ENCODE measurements at regions not wholly inside any gene's neighbourhood (a gene's known extent, or its start where the extent isn't known, plus 50 kb on each side); places are given as distances from the start of the nearest gene placed in this dataset.

GRCh38 chr2:19120181-19120580, 238.2 kb downstream of the OSR1 start:
- TF ChIP-seq CTCF (IDR thresholded peaks at IDR 0.05; ENCODE audit: low read depth, low read length, poor library complexity, severe bottlenecking) (no peak), EZH2phosphoT487 (IDR thresholded peaks at IDR 0.05; ENCODE audit: borderline replicate concordance, low read length) (no peak)

Data from DOHH2 (cell line).